A673 (cell line): ENCODE measurements at regions not wholly inside any gene's neighbourhood (a gene's known extent, or its start where the extent isn't known, plus 50 kb on each side); places are given as distances from the start of the nearest gene placed in this dataset.

Source experiments
- BruUV-seq: library from RNA; stranded (reverse); fragments of 400-500 nt; replicated peaks from 2 replicates; lab custom pipeline; 2021; lab: Mats Ljungman, UMichigan
- CTCF ChIA-PET: fragments of 300-600 bp; sonication (Branson Sonifier 250); formaldehyde crosslinking; loops from one replicate; lab custom pipeline; 2022; ENCODE audit warnings: antibody characterized with exemption; lab: Charles Lee
- POLR2A ChIA-PET: fragments of 300-600 bp; sonication (Branson Sonifier 250); formaldehyde crosslinking; loops from one replicate; lab custom pipeline; 2022; ENCODE audit warnings: antibody characterized with exemption; ENCODE audit not compliant: low non-redundant PET; lab: Charles Lee
- DNase-seq: peaks from one replicate; pipeline ENCODE4 v3.0.0-alpha.2; 2015; ENCODE audit warnings: low spot score
- H3K27ac ChIP-seq: fragments of 200-600 bp; sonication (generic); 2 replicates; pipeline ENCODE4 v1.5.1; 2016; ENCODE audit warnings: mixed run types, low read depth, mild to moderate bottlenecking, mixed read lengths, antibody characterized with exemption, low read length; ENCODE audit not compliant: poor library complexity, severe bottlenecking
- H3K27me3 ChIP-seq: fragments of 200-600 bp; sonication (generic); replicated peaks from 2 replicates; pipeline ENCODE4 v1.6.1; 2017; ENCODE audit warnings: mixed run types, low read depth, mild to moderate bottlenecking, mixed read lengths, antibody characterized with exemption, low read length; ENCODE audit not compliant: insufficient read depth, poor library complexity
- H3K36me3 ChIP-seq: fragments of 200-600 bp; sonication (generic); 2 replicates; pipeline ENCODE4 v1.6.1; 2016; ENCODE audit warnings: mixed run types, mild to moderate bottlenecking, mixed read lengths, antibody characterized with exemption, low read length; ENCODE audit not compliant: insufficient read depth, poor library complexity, severe bottlenecking
- H3K4me1 ChIP-seq: fragments of 200-600 bp; sonication (generic); 2 replicates; pipeline ENCODE4 v1.6.1; 2017; ENCODE audit warnings: mixed run types, mild to moderate bottlenecking, mixed read lengths, antibody characterized with exemption, low read length; ENCODE audit not compliant: insufficient read depth, poor library complexity, severe bottlenecking
- H3K4me3 ChIP-seq: fragments of 200-600 bp; sonication (generic); 2 replicates; pipeline ENCODE4 v1.5.1; 2016; ENCODE audit warnings: low read depth, mixed run types, mild to moderate bottlenecking, mixed read lengths, low read length; ENCODE audit not compliant: poor library complexity, severe bottlenecking
- H3K9me3 ChIP-seq: fragments of 200-600 bp; sonication (generic); 2 replicates; pipeline ENCODE4 v1.6.1; 2016; ENCODE audit warnings: mixed run types, low read depth, mild to moderate bottlenecking, mixed read lengths, antibody characterized with exemption, low read length; ENCODE audit not compliant: poor library complexity, severe bottlenecking
- EZH2 ChIP-seq: fragments of 200-600 bp; sonication (generic); IDR thresholded peaks from 2 replicates; pipeline ENCODE4 v1.6.1; 2017; ENCODE audit warnings: borderline replicate concordance, low read depth, mild to moderate bottlenecking, mixed read lengths, antibody characterized with exemption, low read length; ENCODE audit not compliant: poor library complexity, severe bottlenecking
- intact Hi-C: fragments of 100-400 bp; cut with micrococcal nuclease; formaldehyde crosslinking; loops from one replicate; pipeline ENCODE4 v1.10.0; 2022; ENCODE audit not compliant: unreplicated experiment
- TF ChIP-seq, protein P1 (sequence below): fragments of 300-800, 200-600 bp; sonication (generic); conservative IDR thresholded peaks from 2 replicates; pipeline ENCODE4 v1.5.1; 2017; ENCODE audit warnings: low read depth, mild to moderate bottlenecking, antibody characterized with exemption, low read length, moderate library complexity, mixed read lengths

GRCh38 chr4:149910604-149911350 is 95.1 kb upstream of the IQCM start:
- no peak overlapping the region for H3K27ac ChIP-seq
- POLR2A ChIA-PET: no interaction called here
- no peak overlapping the region for H3K4me3 ChIP-seq
- intact Hi-C loops: loop anchor here (5.0 kb wide), 1 partner anchor 332 kb away; no protein-coding TSS in a partner anchor
- H3K9me3 ChIP-seq: no peaks in the 10 kb centered on the region
- H3K27me3 ChIP-seq: no peaks in the 10 kb centered on the region
- H3K36me3 ChIP-seq: no peaks in the 10 kb centered on the region
- no peak for DNase-seq
- peaks cover 18% of the 10 kb centered on the region for H3K4me1 ChIP-seq
- no TSS peak for BruUV-seq
- CTCF ChIA-PET: no interaction called here
- no peak for TF ChIP-seq EZH2
- TF ChIP-seq, protein P1, sequence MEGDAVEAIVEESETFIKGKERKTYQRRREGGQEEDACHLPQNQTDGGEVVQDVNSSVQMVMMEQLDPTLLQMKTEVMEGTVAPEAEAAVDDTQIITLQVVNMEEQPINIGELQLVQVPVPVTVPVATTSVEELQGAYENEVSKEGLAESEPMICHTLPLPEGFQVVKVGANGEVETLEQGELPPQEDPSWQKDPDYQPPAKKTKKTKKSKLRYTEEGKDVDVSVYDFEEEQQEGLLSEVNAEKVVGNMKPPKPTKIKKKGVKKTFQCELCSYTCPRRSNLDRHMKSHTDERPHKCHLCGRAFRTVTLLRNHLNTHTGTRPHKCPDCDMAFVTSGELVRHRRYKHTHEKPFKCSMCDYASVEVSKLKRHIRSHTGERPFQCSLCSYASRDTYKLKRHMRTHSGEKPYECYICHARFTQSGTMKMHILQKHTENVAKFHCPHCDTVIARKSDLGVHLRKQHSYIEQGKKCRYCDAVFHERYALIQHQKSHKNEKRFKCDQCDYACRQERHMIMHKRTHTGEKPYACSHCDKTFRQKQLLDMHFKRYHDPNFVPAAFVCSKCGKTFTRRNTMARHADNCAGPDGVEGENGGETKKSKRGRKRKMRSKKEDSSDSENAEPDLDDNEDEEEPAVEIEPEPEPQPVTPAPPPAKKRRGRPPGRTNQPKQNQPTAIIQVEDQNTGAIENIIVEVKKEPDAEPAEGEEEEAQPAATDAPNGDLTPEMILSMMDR: no peak

- ChIA-PET CTCF (no interaction called here), POLR2A (no interaction called here)
- no peak for DNase-seq
- Histone ChIP-seq H3K27me3 (no peaks in the 10 kb centered on the region), H3K4me1 (peaks cover 18% of the 10 kb centered on the region), H3K9me3 (no peaks in the 10 kb centered on the region), H3K36me3 (no peaks in the 10 kb centered on the region), H3K4me3 (no peak overlapping the region), H3K27ac (no peak overlapping the region)
- BruUV-seq: no TSS peak
- intact Hi-C loops: loop anchor here (5.0 kb wide), 1 partner anchor 331 kb away; no protein-coding TSS in a partner anchor
- TF ChIP-seq EZH2: no peak
- TF ChIP-seq, protein P1: no peak
Observed at GRCh38 chr4:149911354-149911753, 95.7 kb upstream of the IQCM start.

- intact Hi-C loops: loop anchor here (5.0 kb wide), 1 partner anchor 330 kb away; no protein-coding TSS in a partner anchor
- no peak for DNase-seq
- H3K27me3 ChIP-seq: no peaks in the 10 kb centered on the region
- TF ChIP-seq EZH2: no peak
- TF ChIP-seq, protein P1: no peak
- H3K36me3 ChIP-seq: no peaks in the 10 kb centered on the region
- no peak overlapping the region for H3K27ac ChIP-seq
- peaks cover 18% of the 10 kb centered on the region for H3K4me1 ChIP-seq
- no TSS peak for BruUV-seq
- no peak overlapping the region for H3K4me3 ChIP-seq
- POLR2A ChIA-PET: no interaction called here
- CTCF ChIA-PET: no interaction called here
- no peaks in the 10 kb centered on the region for H3K9me3 ChIP-seq
Observed at GRCh38 chr4:149912000-149912399, 96.4 kb upstream of the IQCM start.
